HPDE6-E6E7 (cell line): ENCODE measurements at regions not wholly inside any gene's neighbourhood (a gene's known extent, or its start where the extent isn't known, plus 50 kb on each side); places are given as distances from the start of the nearest gene placed in this dataset.
A peak's percentile ranks its signal among the peaks of the same experiment; 100 is the strongest.
"Not testable (repeated sequence)": the region's sequence is repeated elsewhere in the genome, so short reads cannot be mapped to it uniquely, and the experiment has no call there.

Experiments
- DNase-seq: peaks from one replicate; pipeline ENCODE4 v3.0.0; 2011; ENCODE audit warnings: missing footprints; ENCODE audit errors: extremely low spot score

GRCh38 chr5:82434696-82435660 lies 156.8 kb upstream of the RPS23 start:
- not testable (repeated sequence) for DNase-seq

- no peak for DNase-seq
Measured at GRCh38 chr5:82426464-82427154, 148.5 kb upstream of the RPS23 start.

GRCh38 chr5:82425591-82425990 lies 147.4 kb upstream of the RPS23 start:
- DNase-seq, result no peak

- no peak for DNase-seq
Measured at GRCh38 chr5:82424211-82424610, 146.1 kb upstream of the RPS23 start.

- DNase-seq, result no peak
Measured at GRCh38 chr5:82422751-82423181, 144.6 kb upstream of the RPS23 start.

- DNase-seq, result no peak
Measured at GRCh38 chr5:82422001-82422740, 144.0 kb upstream of the RPS23 start.

- DNase-seq, result peak; percentile 73
Measured at GRCh38 chr5:82421119-82421518, 143.0 kb upstream of the RPS23 start.

GRCh38 chr5:82420524-82420923 lies 142.4 kb upstream of the RPS23 start:
- not testable (repeated sequence) for DNase-seq

- no peak for DNase-seq
Measured at GRCh38 chr5:82419559-82420332, 141.6 kb upstream of the RPS23 start.

- DNase-seq, result no peak
Measured at GRCh38 chr5:82418608-82418950, 140.4 kb upstream of the RPS23 start.

- no peak for DNase-seq
Measured at GRCh38 chr5:82417776-82418607, 139.8 kb upstream of the RPS23 start.

GRCh38 chr5:82416512-82416911 lies 138.4 kb upstream of the RPS23 start:
- DNase-seq, result no peak

- no peak for DNase-seq
Measured at GRCh38 chr5:82414041-82414388, 135.9 kb upstream of the RPS23 start.

- DNase-seq, result no peak
Measured at GRCh38 chr5:82413302-82414040, 135.3 kb upstream of the RPS23 start.

GRCh38 chr5:82408033-82408432 lies 129.9 kb upstream of the RPS23 start:
- DNase-seq, result no peak

- DNase-seq, result peak; percentile 76
Measured at GRCh38 chr5:82406205-82406773, 128.1 kb upstream of the RPS23 start.

- peak; percentile 77 for DNase-seq
Measured at GRCh38 chr5:82405618-82406204, 127.6 kb upstream of the RPS23 start.

GRCh38 chr5:82405161-82405560 lies 127.0 kb upstream of the RPS23 start:
- DNase-seq, result peak; percentile 56

- no peak for DNase-seq
Measured at GRCh38 chr5:82404382-82404945, 126.3 kb upstream of the RPS23 start.
